ENCODE measurements at regions not wholly inside any gene's neighbourhood (a gene's known extent, or its start where the extent isn't known, plus 50 kb on each side); places are given as distances from the start of the nearest gene placed in this dataset.

- TF ChIP-seq CTCF (IDR thresholded peaks at IDR 0.05) = no peak
- TF ChIP-seq POLR2A (IDR thresholded peaks at IDR 0.05) = no peak
These were observed 282.5 kb upstream of the PCDH10 start for GRCh38 chr4:132866616-132867015.

All from right lobe of liver (tissue), 4 donors.